ENCODE measurements at regions not wholly inside any gene's neighbourhood (a gene's known extent, or its start where the extent isn't known, plus 50 kb on each side); places are given as distances from the start of the nearest gene placed in this dataset.

- TF ChIP-seq CTCF (conservative IDR thresholded peaks at IDR 0.05; ENCODE audit: low read length): no peak
- TF ChIP-seq EZH2phosphoT487 (IDR thresholded peaks at IDR 0.05; ENCODE audit: borderline replicate concordance): no peak
Measured at GRCh38 chr6:166725571-166725970, 98.5 kb upstream of the RPS6KA2 start.

Data from Loucy (cell line).